ENCODE measurements at regions not wholly inside any gene's neighbourhood (a gene's known extent, or its start where the extent isn't known, plus 50 kb on each side); places are given as distances from the start of the nearest gene placed in this dataset.

DNA sequence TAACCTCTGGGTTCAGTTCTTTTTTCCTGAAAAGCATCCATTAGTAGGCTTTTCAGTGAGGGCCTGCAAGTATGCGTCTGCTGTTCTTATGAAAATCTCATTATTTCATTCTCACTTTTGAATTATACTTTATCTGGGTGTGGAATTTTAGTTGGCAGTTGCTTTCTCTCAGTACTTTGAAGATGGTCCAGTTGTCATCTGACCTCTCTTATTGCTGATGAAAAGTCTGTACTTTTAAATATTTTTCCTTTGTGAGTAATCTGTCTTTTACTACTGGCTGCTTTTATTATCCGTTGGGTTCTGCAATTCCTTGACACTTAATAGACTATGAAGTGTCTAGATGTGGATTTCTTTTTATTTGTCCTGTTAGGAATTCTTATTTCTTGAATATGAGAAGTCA, 307.8 kb downstream of the CYP26B1 start:
- Histone ChIP-seq H3K9me3 (replicated peaks; ENCODE audit: control insufficient read depth, insufficient read depth, low read depth, low read length) (no peaks in the 10 kb centered on the region), H4K20me1 (replicated peaks; ENCODE audit: control insufficient read depth, insufficient read depth, low read length) (no peaks in the 10 kb centered on the region), H3K36me3 (ENCODE audit: control insufficient read depth, insufficient read depth, low read length) (no peaks in the 10 kb centered on the region), H3K4me2 (ENCODE audit: insufficient read depth, low read length) (no peak overlapping the region), H3K79me2 (ENCODE audit: control insufficient read depth, insufficient read depth, low read length) (no peaks in the 10 kb centered on the region), H3K27me3 (ENCODE audit: control insufficient read depth in 2 of 2, insufficient read depth in 2 of 2, low read length in 2 of 2) (no peaks in the 10 kb centered on the region), H3K4me1 (replicated peaks in 1 of 2; ENCODE audit: control insufficient read depth in 2 of 2, insufficient read depth in 2 of 2, low read length in 2 of 2) (no peaks in the 10 kb centered on the region), H3K27ac (ENCODE audit: extremely low read depth, low read depth, low read length) (no peak overlapping the region), H3K9me1 (ENCODE audit: control insufficient read depth, insufficient read depth, low read length) (no peaks in the 10 kb centered on the region), H2AFZ (ENCODE audit: low read depth, low read length) (no peak overlapping the region), H3K4me3 (no peak overlapping the region), H3K9ac (ENCODE audit: insufficient read depth in 1 of 2, low read depth in 2 of 2, low read length in 2 of 2) (no peak overlapping the region)
- CTCF ChIA-PET (ENCODE audit: low intra/inter-chr PET ratio): no interaction called here
- no peak for ATAC-seq
- WGBS (ENCODE audit: insufficient coverage, low coverage, missing lambda C conversion rate): 0% methylated on average over 2 of the region's 2 CpGs
- no peak for TF ChIP-seq PATZ1 (CRISPR knock-in tag; IDR thresholded peaks at IDR 0.05; ENCODE audit: borderline replicate concordance)
- TF ChIP-seq ZNF3 (CRISPR knock-in tag; IDR thresholded peaks at IDR 0.05): no peak
- no peak for TF ChIP-seq ZZZ3 (IDR thresholded peaks at IDR 0.05)
- TF ChIP-seq, protein P1, sequence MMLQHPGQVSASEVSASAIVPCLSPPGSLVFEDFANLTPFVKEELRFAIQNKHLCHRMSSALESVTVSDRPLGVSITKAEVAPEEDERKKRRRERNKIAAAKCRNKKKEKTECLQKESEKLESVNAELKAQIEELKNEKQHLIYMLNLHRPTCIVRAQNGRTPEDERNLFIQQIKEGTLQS (IDR thresholded peaks at IDR 0.05): no peak
- TF ChIP-seq, protein P1 (CRISPR knock-in tag; conservative IDR thresholded peaks at IDR 0.05): no peak
- TF ChIP-seq PHF8 (IDR thresholded peaks at IDR 0.05; ENCODE audit: borderline replicate concordance, low read length): no peak
- TF ChIP-seq NCOA2 (IDR thresholded peaks at IDR 0.05; ENCODE audit: partially characterized antibody in 2 of 2): no peak
- no peak for TF ChIP-seq TSHZ1 (CRISPR knock-in tag; IDR thresholded peaks at IDR 0.05)
- no peak for DNase-seq (ENCODE audit: extremely low read depth in 1 of 4, low spot score in 3 of 4)
- intact Hi-C loops (cut with micrococcal nuclease) (no loop called here), in situ Hi-C loops (cut with MboI) (no loop called here)
- no peak for FAIRE-seq
- BruUV-seq (replicated peaks): no TSS peak
- POLR2A ChIA-PET: no interaction called here

Measured in K562 (cell line).